TTC549 (cell line): ENCODE measurements at regions not wholly inside any gene's neighbourhood (a gene's known extent, or its start where the extent isn't known, plus 50 kb on each side); places are given as distances from the start of the nearest gene placed in this dataset.

Experiments used
- FAIRE-seq: peaks from 2 replicates; lab custom pipeline; 2012; peaks lifted over from hg19 to GRCh38; lab: Jason Lieb, UNC

GRCh38 chr12:75596406-75596805 lies 85.0 kb upstream of the KRR1 start:
- no peak for FAIRE-seq

- FAIRE-seq, result no peak
These were observed 81.4 kb upstream of the KRR1 start for GRCh38 chr12:75592638-75593335.

- FAIRE-seq, result no peak
These were observed 80.7 kb upstream of the KRR1 start for GRCh38 chr12:75592086-75592485.

GRCh38 chr12:75591628-75592027 lies 80.2 kb upstream of the KRR1 start:
- FAIRE-seq, result no peak

GRCh38 chr12:75589801-75590200 lies 78.4 kb upstream of the KRR1 start:
- no peak for FAIRE-seq

- no peak for FAIRE-seq
These were observed 76.1 kb upstream of the KRR1 start for GRCh38 chr12:75587340-75588106.

GRCh38 chr12:75585330-75585729 lies 73.9 kb upstream of the KRR1 start:
- FAIRE-seq, result no peak

- no peak for FAIRE-seq
These were observed 71.9 kb upstream of the KRR1 start for GRCh38 chr12:75583355-75583754.

GRCh38 chr12:75581515-75581914 lies 70.1 kb upstream of the KRR1 start:
- FAIRE-seq, result no peak

GRCh38 chr12:75579552-75579951 lies 68.1 kb upstream of the KRR1 start:
- FAIRE-seq, result no peak

- FAIRE-seq, result no peak
These were observed 67.1 kb upstream of the KRR1 start for GRCh38 chr12:75578546-75578945.

GRCh38 chr12:75577812-75578211 lies 66.4 kb upstream of the KRR1 start:
- FAIRE-seq, result no peak

GRCh38 chr12:75571656-75572205 lies 60.3 kb upstream of the KRR1 start:
- FAIRE-seq, result no peak

- no peak for FAIRE-seq
These were observed 59.8 kb upstream of the KRR1 start for GRCh38 chr12:75571204-75571603.

GRCh38 chr12:75568801-75569200 lies 57.4 kb upstream of the KRR1 start:
- no peak for FAIRE-seq

- FAIRE-seq, result no peak
These were observed 57.0 kb upstream of the KRR1 start for GRCh38 chr12:75568393-75568792.

GRCh38 chr12:75565795-75566194 lies 54.4 kb upstream of the KRR1 start:
- no peak for FAIRE-seq

- FAIRE-seq, result no peak
These were observed 53.4 kb upstream of the KRR1 start for GRCh38 chr12:75564852-75565251.

- FAIRE-seq, result no peak
These were observed 53.0 kb upstream of the KRR1 start for GRCh38 chr12:75564398-75564797.

- FAIRE-seq, result no peak
These were observed 51.9 kb upstream of the KRR1 start for GRCh38 chr12:75563351-75563750.

GRCh38 chr12:75561921-75562320 lies 50.5 kb upstream of the KRR1 start:
- no peak for FAIRE-seq
